Smooth muscle cell (in vitro differentiated cells): ENCODE measurements at regions not wholly inside any gene's neighbourhood (a gene's known extent, or its start where the extent isn't known, plus 50 kb on each side); places are given as distances from the start of the nearest gene placed in this dataset.
"Not testable (repeated sequence)": the region's sequence is repeated elsewhere in the genome, so short reads cannot be mapped to it uniquely, and the experiment has no call there.

ENCODE experiments used
- DNase-seq: peaks from one replicate; lab custom pipeline; 2025; ENCODE audit not compliant: unreplicated experiment; lab: John Stamatoyannopoulos, UW
- H2AFZ ChIP-seq: fragments of 200-600 bp; sonication (generic); 2 replicates; pipeline ENCODE4 v1.6.0; 2016; ENCODE audit warnings: antibody characterized with exemption, low read depth, mild to moderate bottlenecking
- H3F3A ChIP-seq: fragments of 200-600 bp; sonication (generic); 2 replicates; pipeline ENCODE4 v1.6.0; 2017; ENCODE audit warnings: antibody characterized with exemption, low read depth
- H3K27ac ChIP-seq: fragments of 200-600 bp; sonication (generic); 2 replicates; pipeline ENCODE4 v1.5.1; 2016; ENCODE audit warnings: low read depth, mild to moderate bottlenecking
- H3K27me3 ChIP-seq: fragments of 200-600 bp; sonication (generic); 2 replicates; pipeline ENCODE4 v1.6.1; 2016; ENCODE audit warnings: low read depth, mild to moderate bottlenecking
- H3K36me3 ChIP-seq: fragments of 200-600 bp; sonication (generic); 2 replicates; pipeline ENCODE4 v1.5.1; 2016; ENCODE audit warnings: low read depth
- H3K4me1 ChIP-seq: fragments of 200-600 bp; sonication (generic); 2 replicates; pipeline ENCODE4 v1.5.1; 2016; ENCODE audit warnings: low read depth
- H3K4me2 ChIP-seq: fragments of 200-600 bp; sonication (generic); 2 replicates; pipeline ENCODE4 v1.6.0; 2016; ENCODE audit warnings: mild to moderate bottlenecking
- H3K4me3 ChIP-seq: fragments of 200-600 bp; sonication (generic); 2 replicates; pipeline ENCODE4 v1.5.1; 2016; ENCODE audit warnings: mild to moderate bottlenecking
- H3K79me2 ChIP-seq: fragments of 200-600 bp; sonication (generic); 2 replicates; pipeline ENCODE4 v1.6.0; 2016; ENCODE audit warnings: low read depth, mild to moderate bottlenecking
- H3K9ac ChIP-seq: fragments of 200-600 bp; sonication (generic); 2 replicates; pipeline ENCODE4 v1.6.0; 2016; ENCODE audit warnings: low read depth
- H3K9me3 ChIP-seq: fragments of 200-600 bp; sonication (generic); replicated peaks from 2 replicates; pipeline ENCODE4 v1.5.1; 2016; ENCODE audit warnings: low read depth
- H4K20me1 ChIP-seq: fragments of 200-600 bp; sonication (generic); 2 replicates; pipeline ENCODE4 v1.6.0; 2016; ENCODE audit warnings: low read depth
- CTCF ChIP-seq: fragments of 200-600 bp; sonication (generic); IDR thresholded peaks from 2 replicates; pipeline ENCODE4 v1.5.1; 2017; ENCODE audit warnings: borderline replicate concordance, mild to moderate bottlenecking, antibody characterized with exemption; ENCODE audit not compliant: insufficient read depth, poor library complexity, severe bottlenecking
- WGBS: methylation state at CpG from one replicate; pipeline ENCODE4 v1.1.7; 2016; ENCODE audit warnings: low lambda C conversion rate; 5-methylcytosine and 5-hydroxymethylcytosine counted together

GRCh38 chr20:41701588-41702348, 83.6 kb upstream of the CHD6 start:
- Histone ChIP-seq H4K20me1 (no peaks in the 10 kb centered on the region), H3K9ac (no peak overlapping the region), H3F3A (no peaks in the 10 kb centered on the region), H3K27me3 (no peaks in the 10 kb centered on the region), H2AFZ (no peak overlapping the region), H3K79me2 (no peaks in the 10 kb centered on the region), H3K4me2 (no peak overlapping the region), H3K36me3 (no peaks in the 10 kb centered on the region), H3K27ac (no peak overlapping the region), H3K9me3 (no peaks in the 10 kb centered on the region), H3K4me1 (no peaks in the 10 kb centered on the region), H3K4me3 (no peak overlapping the region)
- no peak for TF ChIP-seq CTCF
- 83% methylated on average over 5 of the region's 5 CpGs for WGBS
- DNase-seq = no peak

GRCh38 chr20:41699673-41700072, 81.5 kb upstream of the CHD6 start:
- not testable (repeated sequence) for H3K36me3 ChIP-seq, H3K4me3 ChIP-seq, H3F3A ChIP-seq, H3K9ac ChIP-seq, H3K9me3 ChIP-seq, DNase-seq, H3K27me3 ChIP-seq, H3K4me1 ChIP-seq, H2AFZ ChIP-seq, H4K20me1 ChIP-seq, H3K27ac ChIP-seq, H3K79me2 ChIP-seq, H3K4me2 ChIP-seq
- WGBS = 100% methylated on average over 3 of the region's 3 CpGs

GRCh38 chr20:41697861-41698559, 79.8 kb upstream of the CHD6 start:
- Histone ChIP-seq H3K36me3 (no peaks in the 10 kb centered on the region), H3K27me3 (no peaks in the 10 kb centered on the region), H3F3A (no peaks in the 10 kb centered on the region), H3K27ac (no peak overlapping the region), H3K4me1 (peaks cover 6% of the 10 kb centered on the region), H3K4me2 (no peak overlapping the region), H3K4me3 (no peak overlapping the region), H4K20me1 (no peaks in the 10 kb centered on the region), H3K79me2 (no peaks in the 10 kb centered on the region), H3K9ac (no peak overlapping the region), H3K9me3 (no peaks in the 10 kb centered on the region), H2AFZ (no peak overlapping the region)
- peak; percentile 81 for TF ChIP-seq CTCF
- WGBS = 78% methylated on average over 6 of the region's 6 CpGs
- no peak for DNase-seq

- H4K20me1 ChIP-seq = no peaks in the 10 kb centered on the region
- DNase-seq = no peak
- 49% methylated on average over 3 of the region's 3 CpGs for WGBS
Observed at GRCh38 chr20:41696428-41696827, 78.3 kb upstream of the CHD6 start.

More at GRCh38 chr20:41696428-41696827, 78.3 kb upstream of the CHD6 start:
- TF ChIP-seq CTCF = no peak
- H3K27ac ChIP-seq = peak overlapping the region; percentile 30
- no peaks in the 10 kb centered on the region for H3F3A ChIP-seq
- H3K4me1 ChIP-seq = peaks cover 6% of the 10 kb centered on the region
- peak overlapping the region; percentile 46 for H2AFZ ChIP-seq
- H3K27me3 ChIP-seq = no peaks in the 10 kb centered on the region
- no peak overlapping the region for H3K4me2 ChIP-seq
- no peaks in the 10 kb centered on the region for H3K9me3 ChIP-seq
- no peak overlapping the region for H3K4me3 ChIP-seq
- no peaks in the 10 kb centered on the region for H3K36me3 ChIP-seq
- H3K9ac ChIP-seq = no peak overlapping the region
- no peaks in the 10 kb centered on the region for H3K79me2 ChIP-seq
